ENCODE measurements at regions not wholly inside any gene's neighbourhood (a gene's known extent, or its start where the extent isn't known, plus 50 kb on each side); places are given as distances from the start of the nearest gene placed in this dataset.

GRCh38 chr15:89034305-89034704 is 54.0 kb upstream of the ABHD2 start:
- Histone ChIP-seq H3K36me3 (no peaks in the 10 kb centered on the region), H3K27me3 (peaks cover 21% of the 10 kb centered on the region)
- no peak for TF ChIP-seq CTCF (IDR thresholded peaks at IDR 0.05)

GRCh38 chr15:89035150-89035549 is 53.1 kb upstream of the ABHD2 start:
- no peaks in the 10 kb centered on the region for H3K9me3 ChIP-seq
- no peak for TF ChIP-seq CTCF (IDR thresholded peaks at IDR 0.05)
- H3K27me3 ChIP-seq = peaks cover 26% of the 10 kb centered on the region
- no peaks in the 10 kb centered on the region for H3K36me3 ChIP-seq
- no peaks in the 10 kb centered on the region for H3K4me1 ChIP-seq (ENCODE audit: control insufficient read depth in 1 of 2, insufficient read depth in 1 of 2, low read depth in 1 of 2, low read length in 1 of 2)
- no peak overlapping the region for H3K27ac ChIP-seq
- H3K4me3 ChIP-seq (ENCODE audit: low read depth in 1 of 2, low read length in 1 of 2) = no peak overlapping the region

More at GRCh38 chr15:89034305-89034704, 54.0 kb upstream of the ABHD2 start:
- no peaks in the 10 kb centered on the region for H3K4me1 ChIP-seq (ENCODE audit: control insufficient read depth in 1 of 2, insufficient read depth in 1 of 2, low read depth in 1 of 2, low read length in 1 of 2)
- H3K4me3 ChIP-seq (ENCODE audit: low read depth in 1 of 2, low read length in 1 of 2) = no peak overlapping the region
- H3K27ac ChIP-seq = no peak overlapping the region
- H3K9me3 ChIP-seq = no peaks in the 10 kb centered on the region

- Histone ChIP-seq H3K36me3 (no peaks in the 10 kb centered on the region), H3K4me3 (ENCODE audit: low read depth in 1 of 2, low read length in 1 of 2) (no peak overlapping the region), H3K27me3 (peaks cover 26% of the 10 kb centered on the region), H3K4me1 (ENCODE audit: control insufficient read depth in 1 of 2, insufficient read depth in 1 of 2, low read depth in 1 of 2, low read length in 1 of 2) (no peaks in the 10 kb centered on the region), H3K27ac (no peak overlapping the region), H3K9me3 (no peaks in the 10 kb centered on the region)
- TF ChIP-seq CTCF (IDR thresholded peaks at IDR 0.05) = no peak
Observed at GRCh38 chr15:89035658-89036057, 52.6 kb upstream of the ABHD2 start.

- H3K27ac ChIP-seq = no peak overlapping the region
- TF ChIP-seq CTCF (IDR thresholded peaks at IDR 0.05) = no peak
- no peaks in the 10 kb centered on the region for H3K4me1 ChIP-seq (ENCODE audit: control insufficient read depth in 1 of 2, insufficient read depth in 1 of 2, low read depth in 1 of 2, low read length in 1 of 2)
- no peaks in the 10 kb centered on the region for H3K36me3 ChIP-seq
- H3K9me3 ChIP-seq = no peaks in the 10 kb centered on the region
- peaks cover 26% of the 10 kb centered on the region for H3K27me3 ChIP-seq
- no peak overlapping the region for H3K4me3 ChIP-seq (ENCODE audit: low read depth in 1 of 2, low read length in 1 of 2)
Observed at GRCh38 chr15:89038146-89038545, 50.1 kb upstream of the ABHD2 start.
